ENCODE measurements at regions not wholly inside any gene's neighbourhood (a gene's known extent, or its start where the extent isn't known, plus 50 kb on each side); places are given as distances from the start of the nearest gene placed in this dataset.

- CTCF ChIA-PET, result interaction anchor here (0.6 kb wide), 1 partner anchor 83 kb away, joined by 3 read pairs; no protein-coding TSS in a partner anchor
- ATAC-seq (no peak), DNase-seq (no peak)
- Histone ChIP-seq H3K4me1 (ENCODE audit: insufficient read depth, low read length) (no peaks in the 10 kb centered on the region), H3K4me3 (ENCODE audit: low read length) (no peak overlapping the region), H3K9me3 (ENCODE audit: low read length) (no peaks in the 10 kb centered on the region), H3K4me2 (ENCODE audit: low read length) (no peak overlapping the region), H3K9me2 (replicated peaks; ENCODE audit: low read length) (no peaks in the 10 kb centered on the region), H3K36me3 (ENCODE audit: low read depth, low read length) (no peaks in the 10 kb centered on the region), H3K27me3 (ENCODE audit: low read length) (no peaks in the 10 kb centered on the region), H3K9ac (ENCODE audit: low read length) (no peak overlapping the region), H4K20me1 (ENCODE audit: low read length) (no peaks in the 10 kb centered on the region), H3K79me2 (ENCODE audit: low read length) (no peaks in the 10 kb centered on the region), H2AFZ (ENCODE audit: low read length) (no peak overlapping the region), H3K27ac (ENCODE audit: low read length) (no peak overlapping the region), H3F3A (ENCODE audit: low read length, unreplicated experiment) (no peaks in the 10 kb centered on the region)
- POLR2A ChIA-PET (ENCODE audit: unreplicated experiment), result interaction anchor here (0.6 kb wide), 1 partner anchor 65 kb away, joined by 5 read pairs; no protein-coding TSS in a partner anchor
- no peak for TF ChIP-seq CTCF (conservative IDR thresholded peaks at IDR 0.05; ENCODE audit: low read depth, low read length)
- no peak for TF ChIP-seq EZH2 (IDR thresholded peaks at IDR 0.05; ENCODE audit: low read length, unreplicated experiment)
- no peak for TF ChIP-seq EZH2phosphoT487 (IDR thresholded peaks at IDR 0.05; ENCODE audit: borderline replicate concordance, low read length)
- BruUV-seq (replicated peaks), result no TSS peak
- intact Hi-C loops (cut with micrococcal nuclease), result no loop called here
These were observed 442.9 kb downstream of the KCNJ3 start for GRCh38 chr2:155141418-155141817.

GRCh38 chr2:155125585-155126230 lies 427.2 kb downstream of the KCNJ3 start:
- POLR2A ChIA-PET (ENCODE audit: unreplicated experiment), result no interaction called here
- Histone ChIP-seq H2AFZ (ENCODE audit: low read length) (no peak overlapping the region), H3K9me3 (ENCODE audit: low read length) (0 out of 2 replicates have a peak, but pooled peaks cover 10% of the 10 kb centered on the region), H4K20me1 (ENCODE audit: low read length) (no peaks in the 10 kb centered on the region), H3K27me3 (ENCODE audit: low read length) (no peaks in the 10 kb centered on the region), H3K9ac (ENCODE audit: low read length) (no peak overlapping the region), H3K79me2 (ENCODE audit: low read length) (no peaks in the 10 kb centered on the region), H3F3A (ENCODE audit: low read length, unreplicated experiment) (no peaks in the 10 kb centered on the region), H3K4me3 (ENCODE audit: low read length) (no peak overlapping the region), H3K9me2 (replicated peaks; ENCODE audit: low read length) (no peaks in the 10 kb centered on the region), H3K36me3 (ENCODE audit: low read depth, low read length) (no peaks in the 10 kb centered on the region), H3K4me1 (ENCODE audit: insufficient read depth, low read length) (no peaks in the 10 kb centered on the region), H3K27ac (ENCODE audit: low read length) (no peak overlapping the region), H3K4me2 (ENCODE audit: low read length) (no peak overlapping the region)
- CTCF ChIA-PET, result no interaction called here
- BruUV-seq (replicated peaks), result no TSS peak
- intact Hi-C loops (cut with micrococcal nuclease), result no loop called here
- no peak for TF ChIP-seq EZH2 (IDR thresholded peaks at IDR 0.05; ENCODE audit: low read length, unreplicated experiment)
- TF ChIP-seq EZH2phosphoT487 (IDR thresholded peaks at IDR 0.05; ENCODE audit: borderline replicate concordance, low read length), result no peak
- TF ChIP-seq CTCF (conservative IDR thresholded peaks at IDR 0.05; ENCODE audit: low read depth, low read length), result no peak
- DNase-seq (no peak), ATAC-seq (no peak)

- ATAC-seq, result no peak
These were observed 417.4 kb downstream of the KCNJ3 start for GRCh38 chr2:155115846-155116245.

More at GRCh38 chr2:155115846-155116245, 417.4 kb downstream of the KCNJ3 start:
- Histone ChIP-seq H3K9ac (ENCODE audit: low read length) (no peak overlapping the region), H3K4me1 (ENCODE audit: insufficient read depth, low read length) (no peaks in the 10 kb centered on the region), H3K27me3 (ENCODE audit: low read length) (no peaks in the 10 kb centered on the region), H3K27ac (ENCODE audit: low read length) (no peak overlapping the region), H3K4me3 (ENCODE audit: low read length) (no peak overlapping the region), H3K36me3 (ENCODE audit: low read depth, low read length) (no peaks in the 10 kb centered on the region), H3K4me2 (ENCODE audit: low read length) (no peak overlapping the region), H3F3A (ENCODE audit: low read length, unreplicated experiment) (no peaks in the 10 kb centered on the region), H3K9me2 (replicated peaks; ENCODE audit: low read length) (no peaks in the 10 kb centered on the region), H2AFZ (ENCODE audit: low read length) (no peak overlapping the region), H3K9me3 (ENCODE audit: low read length) (peaks cover 8% of the 10 kb centered on the region), H3K79me2 (ENCODE audit: low read length) (no peaks in the 10 kb centered on the region), H4K20me1 (ENCODE audit: low read length) (no peaks in the 10 kb centered on the region)
- TF ChIP-seq EZH2phosphoT487 (IDR thresholded peaks at IDR 0.05; ENCODE audit: borderline replicate concordance, low read length), result no peak
- no peak for TF ChIP-seq CTCF (conservative IDR thresholded peaks at IDR 0.05; ENCODE audit: low read depth, low read length)
- no peak for TF ChIP-seq EZH2 (IDR thresholded peaks at IDR 0.05; ENCODE audit: low read length, unreplicated experiment)
- DNase-seq, result no peak
- CTCF ChIA-PET, result no interaction called here
- POLR2A ChIA-PET (ENCODE audit: unreplicated experiment), result no interaction called here
- no TSS peak for BruUV-seq (replicated peaks)
- intact Hi-C loops (cut with micrococcal nuclease), result no loop called here
